Germinal center (tissue), 1 donor: ENCODE measurements at regions not wholly inside any gene's neighbourhood (a gene's known extent, or its start where the extent isn't known, plus 50 kb on each side); places are given as distances from the start of the nearest gene placed in this dataset.

Source experiments
- DNase-seq: peaks from one replicate; pipeline ENCODE4 v3.0.0; 2012; ENCODE audit warnings: mixed read lengths, low spot score

DNA sequence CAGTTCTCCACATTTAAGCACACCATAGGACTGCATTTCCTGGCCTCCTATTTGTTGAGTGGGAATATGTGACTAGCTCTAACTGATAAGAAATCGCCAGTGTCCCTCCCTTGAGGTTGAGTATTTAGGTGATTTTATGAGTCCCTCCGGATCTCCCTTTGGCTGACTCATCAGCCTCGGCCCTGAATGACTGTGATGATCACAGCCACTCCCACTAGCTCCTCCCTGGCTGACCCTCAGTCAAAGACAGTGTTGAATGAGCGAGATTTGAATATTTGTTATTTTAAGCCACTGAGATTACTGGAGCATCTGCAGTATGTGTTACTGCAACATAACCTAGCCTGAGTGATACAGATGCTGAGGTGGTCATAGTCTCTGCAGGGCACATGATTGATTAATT is 515.3 kb downstream of the EPHB1 start:
- DNase-seq = no peak

- no peak for DNase-seq
Observed at GRCh38 chr3:135311699-135312098, 516.6 kb downstream of the EPHB1 start.

GRCh38 chr3:135314237-135314636 is 519.2 kb downstream of the EPHB1 start:
- no peak for DNase-seq

- DNase-seq = no peak
Observed at GRCh38 chr3:135324301-135324700, 529.2 kb downstream of the EPHB1 start.

DNA sequence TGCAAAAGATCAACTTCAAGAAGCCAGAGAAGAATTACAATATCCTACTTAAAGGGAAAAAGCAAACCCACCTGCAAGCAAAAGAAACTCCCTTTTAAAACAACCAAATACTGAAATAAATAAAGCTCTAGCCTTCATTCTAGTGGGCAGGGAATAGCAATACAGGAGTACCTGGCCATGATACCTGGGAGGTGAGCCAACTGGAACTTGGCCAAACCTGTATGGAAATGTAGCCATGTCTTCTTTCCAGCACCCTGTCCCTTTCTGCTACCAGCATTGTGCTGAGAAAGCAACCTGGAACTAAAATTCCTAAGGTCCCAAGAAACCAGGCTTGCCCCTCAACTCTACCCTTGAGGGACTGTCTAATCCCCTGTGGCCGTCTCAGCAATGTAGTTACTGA is 530.0 kb downstream of the EPHB1 start:
- no peak for DNase-seq

GRCh38 chr3:135325726-135326235 is 530.7 kb downstream of the EPHB1 start:
- DNase-seq = no peak

GRCh38 chr3:135326851-135327250 is 531.8 kb downstream of the EPHB1 start:
- DNase-seq = no peak

DNA sequence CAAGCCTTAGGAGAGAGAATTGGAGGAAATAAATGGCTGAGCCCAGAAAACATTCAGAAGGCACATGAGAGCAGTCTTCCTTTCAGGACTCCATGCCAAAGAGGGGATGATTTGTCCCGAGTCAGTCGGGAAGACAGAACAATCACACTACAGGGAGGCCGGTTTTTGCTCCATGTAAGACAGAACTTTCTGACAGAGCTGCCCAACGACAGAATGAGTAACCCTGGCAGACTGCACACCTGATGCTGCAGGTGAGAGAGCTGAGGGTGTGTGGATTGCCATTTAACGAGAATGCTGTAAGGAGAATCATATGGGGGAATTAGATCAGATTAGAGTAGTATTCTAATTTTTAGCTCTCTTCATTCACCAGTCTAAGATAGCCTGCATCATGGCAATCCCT is 533.0 kb downstream of the EPHB1 start:
- DNase-seq = no peak

GRCh38 chr3:135329479-135329878 is 534.4 kb downstream of the EPHB1 start:
- DNase-seq = no peak

- DNase-seq = no peak
Observed at GRCh38 chr3:135337192-135337591, 542.1 kb downstream of the EPHB1 start.

DNA sequence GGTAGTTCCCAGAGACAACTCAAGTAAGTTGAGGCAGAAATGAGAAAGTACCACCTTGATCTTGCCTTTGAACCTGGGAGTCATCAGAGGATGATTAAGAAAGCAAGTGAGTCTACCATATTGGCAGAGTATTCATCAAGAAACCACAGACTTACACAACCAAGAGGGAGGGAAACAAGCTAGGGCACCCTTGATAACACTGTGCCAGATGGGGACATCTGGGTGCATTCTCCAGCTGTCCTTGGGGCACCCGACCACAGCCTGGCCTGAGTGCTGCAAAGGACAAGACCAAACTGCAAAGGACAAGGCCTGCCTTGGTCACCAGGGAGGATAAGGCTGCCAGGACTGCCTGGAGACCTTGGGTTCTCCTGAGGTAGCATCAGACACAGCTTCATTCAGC is 553.6 kb downstream of the EPHB1 start:
- DNase-seq = no peak

- no peak for DNase-seq
Observed at GRCh38 chr3:135349254-135349948, 554.3 kb downstream of the EPHB1 start.

DNA sequence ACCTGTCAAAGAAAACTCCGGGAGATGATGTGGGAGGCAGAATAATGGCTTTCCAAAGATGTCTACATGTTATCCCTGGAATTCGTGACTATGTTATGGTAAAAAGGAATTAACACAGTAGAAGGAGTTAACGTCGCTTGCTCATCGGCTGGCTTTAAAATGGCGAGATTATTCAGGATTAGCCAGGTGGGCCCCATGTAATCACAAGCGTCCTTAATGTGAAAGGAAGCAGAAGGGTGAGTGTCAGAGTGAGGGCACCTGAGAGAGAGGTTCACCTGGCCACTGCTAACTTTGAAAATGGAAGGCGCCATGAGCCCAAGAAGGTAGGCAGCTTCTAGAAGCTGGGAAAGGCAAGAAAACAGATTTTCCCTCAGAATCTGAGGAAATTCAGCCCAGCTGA is 557.2 kb downstream of the EPHB1 start:
- no peak for DNase-seq

DNA sequence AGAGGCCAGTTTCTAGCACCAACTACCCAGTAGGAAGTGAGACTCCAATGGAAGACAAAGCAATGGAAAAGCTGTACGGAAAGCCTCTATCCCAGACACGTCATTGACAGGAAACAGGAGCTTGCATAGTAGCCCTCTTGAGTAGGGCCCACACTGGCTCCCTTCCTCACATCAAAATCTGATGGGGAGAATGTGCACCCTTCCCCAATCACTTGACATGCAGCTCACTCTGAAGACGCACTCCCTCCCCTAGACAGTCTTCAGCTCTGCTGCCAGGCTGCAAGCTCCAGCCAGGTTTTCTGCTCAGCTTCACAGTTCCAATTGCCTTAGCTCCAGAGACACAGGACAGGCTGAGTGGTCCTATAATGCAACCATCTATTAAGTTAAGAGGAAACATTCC is 567.8 kb downstream of the EPHB1 start:
- DNase-seq = no peak

- no peak for DNase-seq
Observed at GRCh38 chr3:135364676-135365075, 569.6 kb downstream of the EPHB1 start.

GRCh38 chr3:135366816-135367215 is 571.8 kb downstream of the EPHB1 start:
- no peak for DNase-seq

- DNase-seq = no peak
Observed at GRCh38 chr3:135368316-135368715, 573.3 kb downstream of the EPHB1 start.

DNA sequence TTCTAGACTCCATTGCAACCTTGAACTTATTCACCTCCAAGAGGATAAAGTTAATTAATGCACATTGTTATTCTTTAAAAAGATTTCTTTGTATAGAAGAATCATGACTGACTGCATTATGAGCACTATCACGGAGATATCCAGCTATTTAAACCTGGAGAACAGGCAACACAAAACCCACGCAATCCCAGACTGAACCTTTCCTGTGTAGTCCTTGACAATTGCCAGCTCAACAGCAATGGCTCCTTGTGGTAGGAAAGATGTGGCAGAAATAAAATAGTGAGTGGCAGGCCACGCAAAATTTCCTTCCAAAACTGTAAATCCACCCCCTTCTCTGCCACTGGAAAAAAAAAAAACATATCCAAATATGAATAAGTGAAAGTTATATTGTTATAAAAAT is 573.7 kb downstream of the EPHB1 start:
- no peak for DNase-seq

DNA sequence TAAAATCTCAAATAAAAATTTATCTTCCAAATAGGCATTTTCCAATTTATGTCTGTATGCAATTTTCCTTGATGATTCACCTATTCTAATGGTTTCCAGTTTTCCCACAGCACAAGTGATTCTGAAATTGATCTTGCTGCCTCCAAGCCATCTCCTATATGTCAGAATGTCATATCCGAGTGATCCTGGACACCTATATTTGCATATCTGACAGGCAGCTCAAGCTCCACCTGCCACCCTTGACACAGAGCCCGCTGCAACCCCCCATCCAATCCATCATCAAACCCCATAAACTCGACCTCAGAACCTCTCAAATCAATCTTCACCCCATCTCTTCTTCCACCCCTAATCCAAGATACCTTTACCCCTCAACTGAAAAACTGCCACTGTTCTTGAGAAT is 579.5 kb downstream of the EPHB1 start:
- no peak for DNase-seq

DNA sequence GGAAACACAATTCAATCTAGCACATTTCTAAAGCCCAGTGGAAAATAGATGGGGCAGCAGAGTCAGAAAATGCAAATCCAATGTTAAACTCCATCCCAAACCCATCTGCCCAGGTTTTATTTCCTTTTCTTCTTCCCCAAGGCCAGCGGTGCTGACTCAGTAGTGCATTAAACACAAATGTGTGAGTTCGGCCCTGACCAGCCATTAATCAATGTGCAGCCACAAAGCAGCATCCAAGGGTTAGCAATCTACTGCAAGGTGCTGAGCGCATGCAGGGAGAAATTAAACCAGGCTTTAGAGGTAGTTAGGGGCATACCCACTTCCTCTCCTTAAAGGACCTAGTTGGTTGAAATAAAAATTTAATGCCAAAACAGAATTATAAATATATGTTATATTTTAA is 583.3 kb upstream of the PPP2R3A start:
- no peak for DNase-seq

- no peak for DNase-seq
Observed at GRCh38 chr3:135382621-135383020, 582.9 kb upstream of the PPP2R3A start.

GRCh38 chr3:135383301-135383700 is 582.2 kb upstream of the PPP2R3A start:
- no peak for DNase-seq

DNA sequence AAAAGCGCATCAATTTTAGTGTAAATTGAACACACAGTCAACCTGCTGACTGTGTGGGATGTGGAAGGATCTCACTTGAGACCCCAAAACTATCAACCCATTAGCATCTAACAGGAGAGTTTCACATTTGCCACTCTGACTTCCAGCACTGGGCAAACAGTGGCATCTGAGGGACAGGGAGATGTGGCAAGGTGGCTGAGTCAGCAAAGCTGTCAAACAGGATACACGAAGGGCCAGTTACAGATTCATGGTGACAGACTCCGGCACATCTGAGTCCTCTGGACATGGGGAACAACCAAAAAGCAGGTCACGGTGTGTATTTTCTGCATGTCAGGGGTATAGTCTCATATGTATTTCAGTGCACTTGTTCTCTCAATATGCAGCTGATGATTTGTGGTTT is 573.4 kb upstream of the PPP2R3A start:
- no peak for DNase-seq

- DNase-seq = no peak
Observed at GRCh38 chr3:135393159-135393558, 572.4 kb upstream of the PPP2R3A start.
